HPDE6-E6E7 (cell line): ENCODE measurements at regions not wholly inside any gene's neighbourhood (a gene's known extent, or its start where the extent isn't known, plus 50 kb on each side); places are given as distances from the start of the nearest gene placed in this dataset.
"Not testable (repeated sequence)": the region's sequence is repeated elsewhere in the genome, so short reads cannot be mapped to it uniquely, and the experiment has no call there.

ENCODE experiments used
- DNase-seq: peaks from one replicate; pipeline ENCODE4 v3.0.0; 2011; ENCODE audit warnings: missing footprints; ENCODE audit errors: extremely low spot score

- no peak for DNase-seq
These were observed 137.9 kb downstream of the CDH26 start for GRCh38 chr20:60096166-60096565.

- DNase-seq: no peak
These were observed 139.1 kb downstream of the CDH26 start for GRCh38 chr20:60097285-60097684.

- DNase-seq: no peak
These were observed 142.6 kb downstream of the CDH26 start for GRCh38 chr20:60100780-60101179.

GRCh38 chr20:60101201-60101890 lies 143.1 kb downstream of the CDH26 start:
- no peak for DNase-seq

- no peak for DNase-seq
These were observed 143.7 kb downstream of the CDH26 start for GRCh38 chr20:60101891-60102281.

GRCh38 chr20:60102665-60103210 lies 144.5 kb downstream of the CDH26 start:
- no peak for DNase-seq

GRCh38 chr20:60104993-60105803 lies 147.0 kb downstream of the CDH26 start:
- no peak for DNase-seq

- DNase-seq: not testable (repeated sequence)
These were observed 148.0 kb downstream of the CDH26 start for GRCh38 chr20:60106186-60106585.

GRCh38 chr20:60107621-60108390 lies 149.6 kb downstream of the CDH26 start:
- DNase-seq: no peak

GRCh38 chr20:60108397-60108796 lies 150.2 kb downstream of the CDH26 start:
- DNase-seq: no peak

- no peak for DNase-seq
These were observed 155.0 kb downstream of the CDH26 start for GRCh38 chr20:60113024-60113724.

- DNase-seq: no peak
These were observed 155.5 kb downstream of the CDH26 start for GRCh38 chr20:60113771-60114170.

GRCh38 chr20:60115451-60115850 lies 157.2 kb downstream of the CDH26 start:
- no peak for DNase-seq

- DNase-seq: no peak
These were observed 158.1 kb downstream of the CDH26 start for GRCh38 chr20:60116128-60116909.

- DNase-seq: no peak
These were observed 158.8 kb downstream of the CDH26 start for GRCh38 chr20:60117065-60117464.

- no peak for DNase-seq
These were observed 163.7 kb downstream of the CDH26 start for GRCh38 chr20:60121903-60122302.

GRCh38 chr20:60122671-60123070 lies 164.4 kb downstream of the CDH26 start:
- no peak for DNase-seq

- no peak for DNase-seq
These were observed 164.9 kb downstream of the CDH26 start for GRCh38 chr20:60123096-60123495.

GRCh38 chr20:60123652-60124051 lies 165.4 kb downstream of the CDH26 start:
- DNase-seq: no peak

- no peak for DNase-seq
These were observed 166.7 kb downstream of the CDH26 start for GRCh38 chr20:60124776-60125381.
